Upper lobe of left lung (tissue), 4 donors: ENCODE measurements at regions not wholly inside any gene's neighbourhood (a gene's known extent, or its start where the extent isn't known, plus 50 kb on each side); places are given as distances from the start of the nearest gene placed in this dataset.

Experiments used
- CTCF ChIP-seq, 6 experiments: fragments of 450-650 bp in 4 of 6; fragments of 200-600 bp in 2 of 6; sonication (generic) in 2 of 6; IDR thresholded peaks; one replicate each; pipeline ENCODE4 v1.5.1; 2016 to 2019; ENCODE audit warnings: antibody characterized with exemption in 6 of 6
- EP300 ChIP-seq, 4 donors: sonication (generic); formaldehyde crosslinking; IDR thresholded peaks; one replicate each; pipeline ENCODE4 v1.5.1; 2017; ENCODE audit warnings: antibody characterized with exemption in 4 of 4, control low read depth in 2 of 4
- POLR2A ChIP-seq, 4 donors: fragments of 450-650 bp; IDR thresholded peaks; one replicate each; pipeline ENCODE4 v1.5.1; 2016 to 2017; ENCODE audit warnings: antibody characterized with exemption in 4 of 4, mild to moderate bottlenecking in 2 of 4

GRCh38 chr13:106987427-106987785 lies 419.5 kb upstream of the ARGLU1 start:
- TF ChIP-seq CTCF (IDR thresholded peaks at IDR 0.05): no peak
- TF ChIP-seq POLR2A (IDR thresholded peaks at IDR 0.05): no peak
- no peak for TF ChIP-seq EP300 (IDR thresholded peaks at IDR 0.05)
